GM19463 (cell line): ENCODE measurements at regions not wholly inside any gene's neighbourhood (a gene's known extent, or its start where the extent isn't known, plus 50 kb on each side); places are given as distances from the start of the nearest gene placed in this dataset.
"Not testable (repeated sequence)": the region's sequence is repeated elsewhere in the genome, so short reads cannot be mapped to it uniquely, and the experiment has no call there.

Experiments used
- ATAC-seq: cut with Tn5 transposase; IDR thresholded peaks from one replicate; pipeline ENCODE4 v1.9.1; 2021; ENCODE audit warnings: mild to moderate bottlenecking, moderate library complexity; ENCODE audit not compliant: unreplicated experiment

DNA sequence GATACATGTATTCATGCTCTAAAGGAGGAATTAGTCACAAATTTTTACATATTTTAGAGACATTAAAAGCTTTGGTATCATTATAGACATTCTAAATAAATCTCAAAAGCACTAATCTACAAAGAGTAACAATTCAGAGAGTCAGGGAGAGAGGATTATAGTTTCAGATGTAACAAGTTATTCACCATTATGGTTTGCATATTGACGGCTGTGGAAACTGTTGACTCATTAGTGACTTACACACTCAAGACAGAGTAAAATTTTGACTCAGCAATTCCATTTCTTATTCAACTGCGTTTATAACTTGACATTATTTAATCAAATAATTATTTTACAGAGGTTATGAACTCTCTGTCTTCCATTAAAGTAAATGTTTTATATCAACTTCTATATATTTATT, 95.4 kb upstream of the SEMA3C start:
- no peak for ATAC-seq

DNA sequence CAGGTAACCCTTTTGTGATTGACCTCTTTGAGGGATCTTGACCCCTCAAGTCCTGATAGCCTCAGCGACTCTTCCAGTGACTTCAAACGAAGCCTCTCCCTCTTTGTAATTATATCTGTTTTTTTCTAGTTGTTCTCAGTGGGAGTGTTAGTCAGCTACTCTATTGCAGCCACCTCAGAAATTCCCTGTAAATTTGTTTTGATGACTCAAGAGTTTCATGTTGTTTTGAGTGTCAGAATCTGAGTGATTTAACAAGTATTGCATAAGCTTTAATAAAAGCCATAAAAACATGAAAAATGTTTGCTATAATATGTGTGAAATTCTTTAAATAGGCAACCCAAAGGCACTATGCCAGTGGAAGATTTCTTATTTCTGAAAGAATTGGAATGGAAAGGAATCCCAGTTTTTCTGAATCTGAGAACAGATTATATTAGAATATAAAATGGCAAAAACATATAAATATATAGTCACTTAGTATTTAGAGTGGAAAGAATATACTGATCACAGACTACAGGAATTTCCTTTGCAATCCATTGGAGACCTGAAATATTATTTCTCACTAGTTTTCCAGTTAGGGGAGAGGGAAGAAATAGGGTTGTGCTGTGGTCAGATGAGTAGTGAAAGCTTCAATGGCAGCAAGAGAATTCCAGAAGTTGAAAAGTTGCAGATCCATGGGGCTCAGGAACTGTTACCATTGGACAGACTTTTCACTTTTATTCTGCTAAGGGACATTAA, 94.4 kb upstream of the SEMA3C start:
- ATAC-seq = no peak

DNA sequence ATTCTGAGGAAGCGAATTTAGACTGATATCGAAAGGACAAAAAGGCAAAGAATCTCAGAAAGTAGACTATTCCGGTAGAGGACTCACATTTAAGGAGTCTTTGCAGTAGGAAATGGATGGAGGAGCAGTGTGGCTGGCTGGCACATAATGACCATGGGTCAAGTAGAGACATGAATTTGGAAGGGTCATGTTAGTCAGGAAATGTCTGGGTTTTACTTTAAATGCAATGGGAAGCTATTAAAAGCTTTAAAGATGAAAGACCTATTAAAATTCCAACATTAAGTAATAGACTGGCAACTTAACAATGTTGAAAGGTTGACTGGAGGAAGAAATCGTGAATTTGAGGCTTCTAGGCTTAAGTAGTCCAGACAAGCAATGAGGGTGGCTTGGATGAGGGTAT, 90.0 kb upstream of the SEMA3C start:
- ATAC-seq = no peak

DNA sequence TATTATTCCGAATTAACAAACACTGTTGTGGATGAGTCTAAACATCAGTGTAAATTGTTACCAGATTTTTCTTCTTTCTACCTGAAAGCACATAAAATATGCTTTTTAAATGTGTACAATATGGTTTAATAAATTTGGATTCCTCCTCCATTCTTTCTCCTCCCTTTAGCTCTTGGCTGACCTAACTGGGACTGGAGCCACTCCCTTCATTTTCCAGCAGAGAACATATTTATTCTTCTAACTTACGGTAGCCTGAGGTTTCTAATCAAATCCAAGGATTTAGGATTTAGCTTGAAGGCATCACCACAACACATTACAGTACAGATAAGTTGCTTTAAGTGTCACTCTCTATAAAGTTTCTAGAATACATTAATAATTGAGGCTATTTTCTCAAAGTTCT, 88.2 kb upstream of the SEMA3C start:
- ATAC-seq = no peak

DNA sequence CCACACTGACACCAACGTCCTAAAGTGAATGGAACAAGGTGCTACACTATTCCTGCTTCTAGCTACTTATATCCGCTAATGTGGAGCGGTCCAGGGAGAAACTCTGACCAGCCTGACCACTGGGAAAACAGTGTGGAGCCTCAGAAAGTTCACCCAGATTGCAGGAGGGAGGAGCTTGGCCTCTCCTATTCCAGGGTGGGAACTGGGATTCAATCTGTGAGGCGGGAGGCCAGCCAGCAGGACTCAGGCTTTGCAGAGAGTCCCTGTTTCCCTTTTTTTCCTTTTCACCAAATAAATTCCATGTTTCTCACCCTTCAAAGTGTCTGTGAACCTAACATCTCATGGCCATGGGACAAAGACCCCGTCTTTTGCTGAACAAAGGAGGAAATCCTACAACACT, 86.4 kb upstream of the SEMA3C start:
- ATAC-seq = no peak

DNA sequence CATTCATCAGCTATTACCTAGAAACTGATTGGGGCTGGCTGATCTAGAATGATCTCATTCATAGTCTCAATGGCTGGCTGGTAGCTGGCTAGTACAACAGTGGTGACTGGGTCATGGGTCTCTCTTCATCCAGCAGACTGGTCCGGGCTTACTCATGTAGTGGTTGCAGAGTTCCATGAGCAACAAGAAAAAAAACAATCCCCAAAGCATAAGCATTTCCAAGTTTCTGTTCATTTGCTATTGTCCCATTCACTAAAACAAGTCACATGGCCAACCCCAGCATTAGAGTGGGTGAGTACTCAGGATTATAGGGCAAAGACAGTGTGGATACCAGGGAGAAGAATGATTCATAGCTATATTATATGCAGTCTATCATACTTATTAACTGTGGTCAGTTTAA, 85.2 kb upstream of the SEMA3C start:
- no peak for ATAC-seq

DNA sequence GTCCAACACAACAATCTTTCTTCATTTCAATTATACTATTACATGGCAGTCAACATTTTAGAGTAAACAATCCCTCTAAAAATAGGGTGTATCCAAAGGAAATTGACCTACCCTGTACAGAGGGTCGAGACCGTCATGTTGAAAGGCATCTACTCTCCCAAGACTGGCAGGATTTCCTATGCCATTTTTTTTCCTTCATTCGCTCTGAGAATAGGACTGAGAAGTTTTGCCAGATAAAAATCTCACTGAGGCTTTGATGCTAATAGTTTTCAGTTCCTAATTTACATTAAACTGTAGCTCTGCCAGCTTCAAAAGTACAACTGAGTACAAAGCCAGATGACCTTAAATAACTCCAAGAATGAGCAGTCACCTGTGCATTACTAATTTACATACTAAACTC, 84.5 kb upstream of the SEMA3C start:
- ATAC-seq = no peak

DNA sequence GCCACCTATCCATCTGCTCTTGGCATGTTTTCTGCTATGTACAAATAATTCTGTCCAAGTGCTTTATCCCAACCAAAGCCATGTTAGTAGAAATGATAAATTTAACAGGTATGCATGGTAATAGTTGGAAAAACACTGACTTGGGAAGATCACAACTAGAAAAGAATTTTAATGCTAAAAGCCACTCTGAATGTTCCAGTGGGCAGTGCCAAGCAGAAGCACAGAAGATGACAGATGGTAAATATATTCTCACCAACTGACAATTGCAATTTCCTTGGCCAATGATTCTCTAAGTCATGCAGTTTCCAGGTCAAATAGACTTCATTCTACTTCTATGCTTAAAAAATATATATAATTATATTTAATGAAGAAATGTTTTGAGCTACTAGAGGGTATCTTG, 83.6 kb upstream of the SEMA3C start:
- no peak for ATAC-seq

DNA sequence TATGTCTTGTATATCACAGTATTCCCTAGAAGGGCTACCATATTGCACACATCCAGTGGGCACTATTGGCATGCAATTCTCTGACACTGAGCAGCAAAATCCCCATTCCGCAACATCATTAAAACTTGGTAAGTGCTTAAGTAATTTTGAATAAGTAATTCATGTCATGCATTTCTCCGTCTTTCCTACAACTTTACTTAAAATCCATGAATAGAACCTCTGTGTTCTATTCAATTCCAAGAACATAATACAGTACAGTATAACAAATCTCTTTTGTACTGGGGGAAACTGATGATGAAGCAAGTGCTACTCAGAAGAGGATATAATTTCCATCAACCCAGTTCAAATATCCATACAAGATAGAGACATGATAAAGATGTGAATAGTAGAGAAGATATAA, 80.9 kb upstream of the SEMA3C start:
- no peak for ATAC-seq

DNA sequence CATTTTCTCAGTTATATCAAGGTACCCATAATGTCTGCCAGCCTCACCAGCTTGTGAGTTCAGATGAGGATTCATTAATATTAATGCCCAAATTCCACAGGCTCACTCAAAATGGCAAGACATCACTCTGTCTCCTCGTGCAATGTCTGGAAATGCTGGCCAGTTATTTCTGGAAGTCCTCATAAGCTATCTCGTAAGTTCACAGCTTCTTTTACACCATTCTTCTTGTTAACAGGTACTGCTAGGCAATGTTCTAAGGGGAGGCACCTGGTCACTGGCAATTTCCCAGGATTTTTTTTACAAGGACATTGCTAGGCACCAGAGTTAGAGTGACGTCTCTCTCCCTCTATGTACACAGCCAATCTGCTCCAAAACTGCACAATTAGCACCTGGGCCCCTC, 80.2 kb upstream of the SEMA3C start:
- no peak for ATAC-seq

DNA sequence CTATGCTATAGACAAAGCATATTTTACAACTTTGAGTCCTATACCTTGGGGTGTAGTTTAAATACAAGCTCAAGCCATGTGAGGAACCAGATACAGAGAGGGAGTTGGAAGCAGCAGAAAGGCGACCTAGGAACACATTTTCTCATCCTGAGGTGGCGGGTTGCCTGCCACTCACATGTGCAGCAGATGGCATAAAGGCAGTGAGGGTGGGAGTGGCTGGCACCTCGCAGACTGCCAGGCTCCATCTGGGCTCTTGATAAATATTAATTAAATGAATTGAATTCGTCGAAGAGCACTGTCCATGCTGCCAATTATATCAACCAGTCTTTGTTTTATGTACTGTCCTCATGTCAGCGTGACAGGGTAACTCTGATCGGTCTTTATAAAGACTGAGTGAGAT, 79.0 kb upstream of the SEMA3C start:
- no peak for ATAC-seq

DNA sequence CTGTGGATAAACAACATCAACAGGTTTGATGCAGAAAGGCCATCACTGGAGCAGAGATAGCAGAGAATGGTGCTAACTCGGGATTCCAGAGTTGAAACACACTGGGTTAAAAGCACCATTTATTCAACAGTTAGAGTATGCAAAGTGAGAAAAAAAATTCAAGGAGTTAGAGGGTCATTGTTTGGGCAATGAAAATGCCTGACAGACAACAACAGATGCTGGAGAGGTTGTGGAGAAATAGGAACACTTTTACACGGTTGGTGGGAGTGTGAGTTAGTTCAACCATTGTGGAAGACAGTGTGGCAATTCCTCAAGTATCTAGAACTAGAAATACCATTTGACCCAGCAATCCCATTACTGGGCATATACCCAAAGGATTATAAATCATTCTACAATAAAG, 77.4 kb upstream of the SEMA3C start:
- not testable (repeated sequence) for ATAC-seq

DNA sequence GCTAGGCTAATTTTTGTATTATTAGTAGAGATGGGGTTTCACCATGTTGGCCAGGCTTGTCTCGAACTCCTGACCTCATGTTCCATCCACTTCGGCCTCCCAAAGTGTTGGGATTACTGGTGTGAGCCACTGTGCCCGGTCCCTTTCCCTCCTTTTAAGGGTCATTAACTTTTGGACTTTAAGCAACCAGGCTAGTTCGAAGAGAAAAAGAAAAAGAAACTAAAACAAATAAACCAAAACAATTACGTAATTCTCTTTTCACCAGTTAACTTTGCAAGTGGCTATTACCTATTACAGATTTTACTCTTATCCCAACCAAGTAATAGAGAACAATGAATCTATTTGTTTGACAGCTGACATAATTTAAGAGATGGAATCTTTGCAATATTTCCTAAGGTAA, 72.8 kb upstream of the SEMA3C start:
- no peak for ATAC-seq

DNA sequence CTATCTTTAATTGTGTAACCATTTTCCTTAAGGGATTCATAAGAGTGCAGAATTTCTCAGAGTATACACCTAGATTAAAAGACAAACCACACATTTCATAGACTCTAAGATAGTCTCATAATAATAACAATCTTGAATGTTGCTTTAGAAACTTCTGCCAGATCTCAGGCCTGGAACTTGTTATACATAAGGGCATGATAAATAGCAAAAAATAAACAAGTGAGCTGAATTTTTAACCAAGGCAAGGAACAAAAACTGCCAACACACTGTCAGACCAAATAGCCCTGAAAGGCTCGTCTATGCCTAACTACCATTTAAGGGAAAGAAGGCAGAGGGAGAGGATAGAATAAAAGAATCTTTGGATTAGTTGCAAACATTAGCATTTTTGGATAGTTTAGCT, 65.8 kb upstream of the SEMA3C start:
- ATAC-seq = no peak

DNA sequence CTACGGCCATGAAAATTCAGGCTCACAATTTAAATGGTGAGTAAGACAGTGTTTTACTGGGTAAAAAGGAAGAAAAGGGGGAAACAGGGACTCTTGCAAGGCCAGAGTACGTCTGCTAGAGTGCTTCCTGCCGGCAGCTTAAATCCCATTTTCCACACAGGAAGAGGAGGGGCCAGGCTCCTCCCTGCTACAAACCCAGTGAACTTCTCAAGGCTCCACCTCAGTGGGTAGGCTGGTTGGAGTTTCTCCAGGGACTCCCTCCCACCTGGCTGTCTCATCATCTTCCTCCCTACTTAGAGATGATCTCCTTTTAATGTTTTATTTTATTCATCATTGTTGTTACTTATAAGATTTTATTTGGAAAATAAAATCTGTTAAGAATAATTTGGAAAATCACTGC, 62.6 kb upstream of the SEMA3C start:
- no peak for ATAC-seq

DNA sequence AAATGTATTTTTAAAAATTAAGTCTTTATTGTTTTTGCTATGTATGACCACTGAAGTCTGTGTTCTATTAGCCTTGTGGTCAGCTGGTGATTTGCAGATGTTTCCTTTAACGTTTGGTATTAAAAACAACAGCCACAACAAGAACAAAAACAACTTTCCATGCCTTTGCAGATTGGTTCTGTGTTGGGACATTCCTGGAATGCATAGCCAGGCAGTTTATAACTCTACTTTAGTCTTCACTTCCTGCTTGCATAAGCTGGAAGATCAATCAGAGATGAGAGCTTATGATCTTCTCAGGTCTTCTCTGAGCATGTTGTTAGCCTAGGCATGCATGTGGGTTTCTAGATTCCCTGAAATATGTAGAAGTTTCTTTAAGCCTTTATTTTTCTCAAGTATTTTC, 58.9 kb upstream of the SEMA3C start:
- ATAC-seq = no peak

DNA sequence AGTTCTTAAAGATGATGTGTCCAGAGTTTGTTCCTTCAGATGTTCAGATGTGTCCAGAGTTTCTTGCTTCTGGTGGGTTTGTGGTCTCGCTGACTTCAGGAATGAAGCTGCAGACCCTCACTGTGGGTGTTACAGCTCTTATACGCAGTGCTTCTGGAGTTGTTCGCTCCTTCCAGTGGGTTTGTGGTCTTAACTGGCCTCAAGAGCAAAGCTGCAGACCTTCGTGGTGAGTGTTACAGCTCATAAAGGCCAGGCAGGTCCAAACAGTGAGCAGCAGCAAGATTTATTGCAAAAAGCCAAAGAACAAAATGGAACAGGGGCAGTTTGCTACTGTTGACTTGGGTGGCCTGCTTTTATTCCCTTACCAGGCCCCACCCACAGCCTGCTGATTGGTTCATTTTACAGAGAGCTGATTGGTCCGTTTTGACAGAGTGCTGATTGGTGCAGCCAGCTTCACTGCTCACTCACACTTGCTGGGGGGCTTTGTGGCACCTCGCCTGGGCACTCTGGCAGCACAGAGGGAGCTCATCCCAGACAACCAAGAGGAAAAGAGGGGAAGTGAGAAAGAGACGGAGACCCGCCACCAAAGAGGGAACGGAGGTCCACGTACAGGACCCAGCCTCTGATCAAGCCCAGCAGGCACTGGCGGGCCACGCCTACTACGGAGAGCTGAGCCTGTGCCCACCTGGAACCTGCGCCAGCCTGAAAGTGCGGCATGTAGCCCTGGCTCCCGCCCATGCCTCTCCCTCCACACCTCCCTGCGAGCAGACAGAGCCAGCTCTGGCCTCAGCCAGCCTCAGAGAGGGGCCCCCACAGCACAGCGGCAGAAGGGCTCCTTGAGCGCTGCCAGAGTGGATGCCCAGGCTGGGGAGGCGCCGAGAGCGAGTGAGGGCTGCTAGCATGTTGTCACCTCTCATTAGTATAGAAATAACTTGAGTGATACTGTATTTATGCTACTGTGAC, 55.8 kb upstream of the SEMA3C start:
- no peak for ATAC-seq

DNA sequence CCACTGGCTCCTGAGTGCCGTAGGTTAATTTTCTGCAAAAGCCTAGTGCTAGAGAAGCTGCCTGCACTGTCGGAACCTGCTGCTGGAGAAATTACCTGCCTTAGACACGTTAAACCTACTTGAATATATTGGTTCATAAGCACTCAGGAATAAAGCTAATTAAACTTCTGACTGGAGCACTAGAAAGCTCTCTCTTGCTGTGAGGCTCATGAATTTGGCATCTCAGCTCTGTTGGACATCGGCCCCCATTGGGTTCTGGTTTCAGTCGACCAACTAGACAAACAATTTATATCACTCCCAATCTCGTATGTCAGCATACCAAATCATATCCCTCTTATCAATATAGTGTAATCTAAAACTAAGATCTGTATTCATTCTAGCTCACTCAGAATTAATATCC, 52.4 kb upstream of the SEMA3C start:
- ATAC-seq = no peak
